ENCODE measurements at regions not wholly inside any gene's neighbourhood (a gene's known extent, or its start where the extent isn't known, plus 50 kb on each side); places are given as distances from the start of the nearest gene placed in this dataset.

DNA sequence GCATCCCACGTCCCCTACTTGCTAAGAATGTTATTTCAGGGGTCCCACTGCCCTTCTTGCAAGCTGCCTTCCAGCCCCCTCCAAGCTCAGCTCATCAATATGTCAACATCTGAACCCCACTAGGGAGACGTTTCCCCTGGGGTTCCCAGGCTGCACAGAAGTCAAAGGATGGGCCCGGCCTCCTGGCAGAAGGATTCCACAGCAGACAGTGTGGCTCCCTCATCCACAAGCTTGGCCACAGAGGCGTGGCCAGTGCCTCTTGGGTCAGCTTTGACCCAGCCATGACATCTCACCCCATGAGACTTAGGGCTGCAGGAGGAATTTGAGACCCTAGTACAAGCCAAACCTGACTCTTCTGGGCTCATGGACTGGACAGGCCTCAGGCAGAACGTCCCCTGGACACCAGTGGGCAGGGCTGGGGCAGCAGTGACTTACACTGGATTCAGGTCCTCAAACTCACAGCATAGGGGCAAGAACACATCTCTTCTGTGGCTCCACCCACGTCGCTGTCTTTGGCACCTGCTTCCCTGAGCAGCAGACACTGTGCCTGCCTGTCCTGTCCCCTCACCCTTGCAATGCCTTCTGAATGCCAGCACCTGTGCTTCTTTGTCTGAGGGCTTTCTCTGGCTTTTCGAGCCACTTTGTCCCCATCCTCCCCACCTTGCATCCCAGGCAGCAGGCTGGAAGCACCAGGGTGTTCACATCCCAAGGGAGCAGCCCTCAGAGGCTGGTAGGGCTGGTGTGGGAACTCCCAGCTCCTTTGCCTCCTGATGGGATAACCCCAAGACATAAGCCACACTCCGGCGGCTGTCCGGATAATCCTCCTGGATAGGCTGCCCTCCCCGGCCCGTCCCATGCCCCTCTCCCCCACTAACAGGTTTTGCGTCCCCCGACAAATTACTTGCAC lies 56.0 kb upstream of the ENPP7 start:
- H3K4me3 ChIP-seq (ENCODE audit: insufficient read length, low read depth), result no peak overlapping the region

DNA sequence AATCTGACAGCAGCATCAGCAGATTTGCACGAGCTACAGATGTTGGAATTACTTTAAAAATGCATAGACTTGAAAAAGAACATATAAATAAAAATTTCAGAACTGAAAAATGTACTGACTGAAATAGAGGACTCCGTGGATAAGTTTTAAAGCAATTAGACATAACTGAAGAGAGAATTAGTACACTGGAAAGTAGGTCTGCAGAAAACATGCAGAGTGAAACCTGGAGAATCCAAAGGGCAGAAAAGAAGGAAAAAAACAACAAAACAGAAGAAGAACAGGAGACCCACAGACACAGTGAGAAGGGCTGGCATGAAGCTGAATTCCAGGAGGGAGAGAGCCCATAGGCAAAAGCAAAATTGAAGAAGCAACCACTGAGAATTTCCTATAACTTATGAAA lies 57.2 kb upstream of the ENPP7 start:
- no peak overlapping the region for H3K4me3 ChIP-seq (ENCODE audit: insufficient read length, low read depth)
- no peak overlapping the region for H3K9ac ChIP-seq (ENCODE audit: insufficient read length, low read depth)
- no peak for TF ChIP-seq SUZ12 (IDR thresholded peaks at IDR 0.05; ENCODE audit: extremely low read depth, insufficient read depth, insufficient read length)
- no peak for TF ChIP-seq YY1 (IDR thresholded peaks at IDR 0.05; ENCODE audit: insufficient read depth, insufficient read length)
- TF ChIP-seq ZNF274 (IDR thresholded peaks at IDR 0.05; ENCODE audit: low read depth, low read length), result no peak
- peaks cover 14% of the 10 kb centered on the region for H3K9me3 ChIP-seq (ENCODE audit: insufficient read depth, low read length)
- no peaks in the 10 kb centered on the region for H3K36me3 ChIP-seq (ENCODE audit: insufficient read depth, insufficient read length, low read length)
- DNase-seq (ENCODE audit: low read depth, low spot score), result no peak
- H3K4me1 ChIP-seq (ENCODE audit: insufficient read depth, insufficient read length), result peaks cover 11% of the 10 kb centered on the region
- peaks cover 12% of the 10 kb centered on the region for H3K27me3 ChIP-seq (ENCODE audit: insufficient read depth, insufficient read length)

More for the DNA sequence above, 56.0 kb upstream of the ENPP7 start:
- Histone ChIP-seq H3K27me3 (ENCODE audit: insufficient read depth, insufficient read length) (peaks cover 12% of the 10 kb centered on the region), H3K4me1 (ENCODE audit: insufficient read depth, insufficient read length) (peaks cover 12% of the 10 kb centered on the region), H3K9ac (ENCODE audit: insufficient read length, low read depth) (no peak overlapping the region), H3K36me3 (ENCODE audit: insufficient read depth, insufficient read length, low read length) (no peaks in the 10 kb centered on the region), H3K9me3 (ENCODE audit: insufficient read depth, low read length) (peaks cover 14% of the 10 kb centered on the region)
- no peak for DNase-seq (ENCODE audit: low read depth, low spot score)
- no peak for TF ChIP-seq YY1 (IDR thresholded peaks at IDR 0.05; ENCODE audit: insufficient read depth, insufficient read length)
- TF ChIP-seq ZNF274 (IDR thresholded peaks at IDR 0.05; ENCODE audit: low read depth, low read length), result no peak
- TF ChIP-seq SUZ12 (IDR thresholded peaks at IDR 0.05; ENCODE audit: extremely low read depth, insufficient read depth, insufficient read length), result no peak

DNA sequence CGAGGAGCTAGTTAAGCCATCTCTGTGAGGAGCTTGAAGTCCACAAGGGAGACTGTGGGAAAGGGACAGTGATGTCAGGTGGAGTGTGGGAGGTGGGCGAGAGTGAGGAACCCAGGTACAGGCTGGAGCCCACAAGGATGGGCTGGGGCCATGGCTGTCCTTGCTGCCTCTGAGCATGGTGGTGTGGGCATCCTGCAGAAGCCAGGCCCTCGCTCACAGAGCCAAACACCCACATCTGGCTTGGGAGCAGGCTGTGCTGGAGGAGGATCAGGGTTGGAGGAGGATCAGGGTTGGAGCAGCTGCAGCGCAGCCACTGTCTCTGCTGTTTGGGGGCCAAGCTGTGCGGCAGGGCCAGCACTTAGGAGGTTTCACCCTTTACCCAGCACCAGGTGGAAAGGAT lies 58.2 kb upstream of the ENPP7 start:
- Histone ChIP-seq H3K9ac (ENCODE audit: insufficient read length, low read depth) (no peak overlapping the region), H3K9me3 (ENCODE audit: insufficient read depth, low read length) (peaks cover 14% of the 10 kb centered on the region), H3K27me3 (ENCODE audit: insufficient read depth, insufficient read length) (peaks cover 12% of the 10 kb centered on the region), H3K4me3 (ENCODE audit: insufficient read length, low read depth) (no peak overlapping the region), H3K4me1 (ENCODE audit: insufficient read depth, insufficient read length) (peaks cover 13% of the 10 kb centered on the region), H3K36me3 (ENCODE audit: insufficient read depth, insufficient read length, low read length) (no peaks in the 10 kb centered on the region)
- TF ChIP-seq SUZ12 (IDR thresholded peaks at IDR 0.05; ENCODE audit: extremely low read depth, insufficient read depth, insufficient read length) (no peak), ZNF274 (IDR thresholded peaks at IDR 0.05; ENCODE audit: low read depth, low read length) (no peak), YY1 (IDR thresholded peaks at IDR 0.05; ENCODE audit: insufficient read depth, insufficient read length) (no peak)
- DNase-seq (ENCODE audit: low read depth, low spot score), result no peak

DNA sequence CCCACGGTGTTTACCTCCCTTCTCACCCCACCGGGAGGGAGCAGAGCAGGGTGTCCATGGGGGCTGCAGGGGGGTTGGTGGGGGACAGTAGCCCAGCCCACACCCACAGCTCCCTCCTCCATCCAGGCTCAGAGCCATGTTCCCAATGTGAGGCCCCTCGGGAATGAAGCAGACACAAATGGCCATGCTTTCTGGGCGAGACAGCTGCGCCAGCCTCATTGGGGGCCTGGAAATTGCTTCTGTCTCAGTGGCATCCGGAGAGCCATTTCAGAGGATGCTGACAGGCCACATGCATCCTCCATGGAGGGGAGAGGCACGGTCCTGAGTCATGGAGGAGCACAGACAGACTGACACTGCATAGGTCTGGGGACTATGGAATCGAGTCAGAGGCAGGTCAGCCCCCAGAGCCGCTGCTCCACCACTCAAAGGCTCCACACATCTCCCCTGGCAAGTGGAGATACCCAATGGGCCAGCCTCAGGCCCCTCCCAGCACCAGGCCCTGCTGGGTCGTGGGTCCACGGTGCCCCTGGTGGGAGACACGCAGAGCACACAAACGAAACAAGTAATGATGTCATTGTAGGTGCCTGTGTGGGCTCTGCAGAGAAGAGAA lies 59.6 kb upstream of the ENPP7 start:
- H3K9me3 ChIP-seq (ENCODE audit: insufficient read depth, low read length), result peaks cover 14% of the 10 kb centered on the region
- no peak overlapping the region for H3K9ac ChIP-seq (ENCODE audit: insufficient read length, low read depth)
- no peak for DNase-seq (ENCODE audit: low read depth, low spot score)
- no peaks in the 10 kb centered on the region for H3K36me3 ChIP-seq (ENCODE audit: insufficient read depth, insufficient read length, low read length)
- H3K4me3 ChIP-seq (ENCODE audit: insufficient read length, low read depth), result no peak overlapping the region
- H3K27me3 ChIP-seq (ENCODE audit: insufficient read depth, insufficient read length), result peaks cover 18% of the 10 kb centered on the region
- peaks cover 13% of the 10 kb centered on the region for H3K4me1 ChIP-seq (ENCODE audit: insufficient read depth, insufficient read length)
- TF ChIP-seq SUZ12 (IDR thresholded peaks at IDR 0.05; ENCODE audit: extremely low read depth, insufficient read depth, insufficient read length), result no peak
- TF ChIP-seq YY1 (IDR thresholded peaks at IDR 0.05; ENCODE audit: insufficient read depth, insufficient read length), result no peak
- no peak for TF ChIP-seq ZNF274 (IDR thresholded peaks at IDR 0.05; ENCODE audit: low read depth, low read length)

DNA sequence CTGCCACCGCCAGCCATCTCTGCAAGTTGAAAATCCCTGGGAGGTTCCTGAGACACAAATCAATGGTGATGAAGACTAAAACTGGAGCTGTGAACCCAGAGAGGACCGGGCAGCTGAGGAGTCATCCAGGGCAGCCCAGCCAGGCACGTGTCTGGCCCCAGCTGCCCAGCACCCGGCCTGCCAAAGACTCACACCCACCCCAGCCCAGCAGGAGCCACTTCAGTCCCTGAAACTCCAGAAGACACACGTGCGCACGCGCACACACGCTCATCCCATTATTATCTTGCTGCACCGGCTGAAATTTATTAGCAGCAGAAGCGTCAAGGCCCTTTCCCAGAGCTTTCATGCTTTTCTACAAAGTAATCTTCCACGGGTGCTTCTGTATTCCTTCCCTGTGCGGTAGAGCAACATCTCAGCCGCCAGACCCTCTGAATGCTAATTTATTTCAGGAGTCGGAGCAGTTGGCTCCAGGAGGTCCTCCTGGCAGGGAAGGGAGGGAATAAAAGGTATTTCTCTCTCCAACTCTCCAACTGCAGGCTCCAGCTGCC lies 59.8 kb upstream of the RBFOX3 start:
- Histone ChIP-seq H3K4me3 (ENCODE audit: insufficient read length, low read depth) (no peak overlapping the region), H3K4me1 (ENCODE audit: insufficient read depth, insufficient read length) (peaks cover 13% of the 10 kb centered on the region), H3K27me3 (ENCODE audit: insufficient read depth, insufficient read length) (peaks cover 22% of the 10 kb centered on the region), H3K9me3 (ENCODE audit: insufficient read depth, low read length) (peaks cover 14% of the 10 kb centered on the region), H3K9ac (ENCODE audit: insufficient read length, low read depth) (no peak overlapping the region), H3K36me3 (ENCODE audit: insufficient read depth, insufficient read length, low read length) (no peaks in the 10 kb centered on the region)
- no peak for DNase-seq (ENCODE audit: low read depth, low spot score)
- TF ChIP-seq ZNF274 (IDR thresholded peaks at IDR 0.05; ENCODE audit: low read depth, low read length) (no peak), YY1 (IDR thresholded peaks at IDR 0.05; ENCODE audit: insufficient read depth, insufficient read length) (no peak)

DNA sequence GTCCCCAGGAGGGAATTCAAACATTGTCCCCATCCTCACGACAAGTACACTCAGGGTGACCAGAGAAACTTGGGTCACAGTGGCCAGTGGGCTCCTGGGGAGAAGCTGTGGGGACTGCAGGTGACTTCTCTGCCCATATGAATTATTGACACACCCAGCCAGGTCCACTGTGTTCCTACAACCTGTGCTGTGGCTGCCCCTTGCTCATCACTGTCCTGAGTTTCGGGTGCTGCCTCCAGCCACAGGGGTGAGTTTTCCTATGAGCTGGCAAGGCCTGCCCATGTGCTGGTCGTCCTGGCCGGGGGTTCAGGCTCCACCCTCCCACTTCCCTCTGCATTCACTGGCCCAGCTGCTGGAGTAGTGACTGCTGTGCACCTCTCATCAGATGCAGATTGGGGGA lies 59.0 kb upstream of the RBFOX3 start:
- H3K36me3 ChIP-seq (ENCODE audit: insufficient read depth, insufficient read length, low read length), result no peaks in the 10 kb centered on the region
- no peak overlapping the region for H3K9ac ChIP-seq (ENCODE audit: insufficient read length, low read depth)
- H3K27me3 ChIP-seq (ENCODE audit: insufficient read depth, insufficient read length), result peaks cover 27% of the 10 kb centered on the region
- no peak for DNase-seq (ENCODE audit: low read depth, low spot score)
- TF ChIP-seq YY1 (IDR thresholded peaks at IDR 0.05; ENCODE audit: insufficient read depth, insufficient read length), result no peak
- peaks cover 13% of the 10 kb centered on the region for H3K4me1 ChIP-seq (ENCODE audit: insufficient read depth, insufficient read length)
- no peak overlapping the region for H3K4me3 ChIP-seq (ENCODE audit: insufficient read length, low read depth)
- peaks cover 14% of the 10 kb centered on the region for H3K9me3 ChIP-seq (ENCODE audit: insufficient read depth, low read length)
